ENCODE measurements at regions not wholly inside any gene's neighbourhood (a gene's known extent, or its start where the extent isn't known, plus 50 kb on each side); places are given as distances from the start of the nearest gene placed in this dataset.
"Not testable (repeated sequence)": the region's sequence is repeated elsewhere in the genome, so short reads cannot be mapped to it uniquely, and the experiment has no call there.

- TF ChIP-seq ZNF644 (tag; IDR thresholded peaks at IDR 0.05; ENCODE audit: low read depth); CBFA2T2 (conservative IDR thresholded peaks at IDR 0.05): not testable (repeated sequence)
Measured at GRCh38 chr2:48096765-48097164, 190.5 kb upstream of the FBXO11 start.

Data from K562 (cell line).